HG02623 (cell line): ENCODE measurements at regions not wholly inside any gene's neighbourhood (a gene's known extent, or its start where the extent isn't known, plus 50 kb on each side); places are given as distances from the start of the nearest gene placed in this dataset.
"Not testable (repeated sequence)": the region's sequence is repeated elsewhere in the genome, so short reads cannot be mapped to it uniquely, and the experiment has no call there.

Experiments used
- ATAC-seq: cut with Tn5 transposase; IDR thresholded peaks from one replicate; pipeline ENCODE4 v1.9.1; 2021; ENCODE audit warnings: moderate library complexity; ENCODE audit not compliant: unreplicated experiment

DNA sequence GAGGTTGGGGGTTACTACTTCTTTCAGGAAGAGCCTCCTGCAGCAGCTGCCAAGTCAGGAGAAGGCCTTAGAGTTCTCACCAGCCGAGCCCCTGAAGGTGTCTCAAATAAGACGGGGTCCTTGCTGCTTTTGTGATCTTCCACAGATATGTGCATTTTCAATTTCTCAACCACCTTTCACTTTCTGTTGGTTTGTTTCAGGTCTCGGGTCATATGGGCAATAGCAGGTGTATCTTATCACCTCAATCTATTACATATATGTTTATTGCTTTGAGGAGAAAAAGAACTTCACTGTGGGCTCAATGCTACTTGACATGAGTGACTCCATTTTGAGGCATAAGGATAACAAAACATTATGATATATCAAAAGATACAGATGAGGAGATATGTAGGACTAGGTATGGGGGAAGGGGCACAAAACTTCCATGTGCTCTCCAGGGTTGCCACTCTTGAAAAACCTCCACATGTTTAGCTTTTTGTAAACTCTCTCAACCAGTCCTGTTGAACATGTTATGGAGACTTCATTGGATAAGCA lies 1171.4 kb upstream of the ADGRL2 start:
- peak; percentile 52 for ATAC-seq

DNA sequence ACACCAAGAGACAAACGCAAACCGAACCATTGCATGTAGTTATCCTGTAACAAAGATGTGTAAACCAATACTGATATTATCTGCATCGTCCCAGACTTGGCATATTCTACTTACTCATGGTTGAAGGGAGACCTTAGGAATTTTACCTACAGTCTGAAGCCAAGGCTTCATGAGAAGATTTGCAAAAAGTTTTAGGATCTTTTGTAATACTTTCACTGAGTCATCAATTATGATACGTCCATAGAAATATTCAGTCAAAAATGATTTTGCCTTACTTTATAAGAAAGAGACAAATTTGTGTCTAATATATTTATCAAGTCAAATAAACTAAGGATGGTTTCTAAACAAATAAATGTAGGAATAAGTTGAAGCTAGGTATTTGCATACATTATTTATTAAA lies 1176.1 kb upstream of the ADGRL2 start:
- ATAC-seq = no peak

DNA sequence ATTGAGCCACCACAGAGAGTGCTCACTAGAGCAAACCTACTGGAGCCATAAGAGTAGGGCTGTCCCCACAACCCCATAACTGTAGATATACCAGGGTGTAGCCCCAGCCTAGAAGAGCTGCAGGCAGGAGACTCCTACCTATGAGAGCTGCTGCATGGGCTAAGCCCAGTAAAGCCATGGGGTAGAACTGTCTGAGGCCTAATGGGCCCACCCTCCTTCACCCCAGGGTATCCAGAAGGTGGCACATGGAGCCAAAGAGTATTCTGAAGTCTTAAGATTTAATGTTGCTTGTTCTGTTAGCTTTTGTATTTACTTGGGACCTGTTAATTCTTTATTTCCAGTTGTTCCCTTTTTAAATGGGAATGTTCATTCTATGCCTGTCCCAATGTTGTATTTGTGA lies 1193.7 kb upstream of the ADGRL2 start:
- peak; percentile 52 for ATAC-seq

DNA sequence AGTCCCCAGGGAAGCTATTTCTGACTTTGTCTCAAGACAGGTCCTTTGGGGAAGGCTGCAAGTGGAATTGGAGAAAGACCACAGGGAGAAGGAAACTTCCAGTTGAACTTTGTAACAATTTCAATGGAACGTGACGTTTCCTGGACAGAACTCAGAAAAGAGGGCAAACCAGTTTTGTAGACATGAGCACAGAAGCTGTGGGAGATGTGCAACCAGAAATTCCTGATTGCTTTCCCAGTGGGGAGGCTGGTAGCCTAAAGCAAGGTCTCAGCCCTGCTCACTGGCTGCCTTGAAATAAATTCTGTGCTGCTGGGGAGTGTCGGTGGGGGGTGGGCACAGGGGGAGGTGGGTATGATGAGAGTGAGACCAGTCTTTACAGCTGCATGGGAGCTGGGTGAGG lies 1206.7 kb upstream of the ADGRL2 start:
- no peak for ATAC-seq

DNA sequence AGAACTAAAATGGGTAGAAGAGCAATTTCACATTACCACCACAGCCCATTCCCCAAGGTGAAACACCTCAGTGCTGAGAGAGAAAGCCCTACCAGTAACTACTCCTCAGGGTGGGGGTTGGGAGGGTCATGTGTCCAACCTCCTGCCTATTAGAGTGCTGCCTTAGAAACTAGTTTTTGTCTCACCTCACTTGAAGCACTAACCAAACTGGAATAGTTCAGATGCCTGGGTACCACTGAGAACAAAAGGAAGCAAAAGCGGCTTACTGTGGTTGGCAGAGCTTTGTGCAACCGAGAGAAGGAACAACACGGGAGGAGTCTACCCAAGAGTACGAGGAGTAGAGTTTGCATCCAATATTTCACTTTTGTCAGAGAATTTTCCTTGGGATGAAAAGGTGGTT lies 1207.5 kb upstream of the ADGRL2 start:
- no peak for ATAC-seq

DNA sequence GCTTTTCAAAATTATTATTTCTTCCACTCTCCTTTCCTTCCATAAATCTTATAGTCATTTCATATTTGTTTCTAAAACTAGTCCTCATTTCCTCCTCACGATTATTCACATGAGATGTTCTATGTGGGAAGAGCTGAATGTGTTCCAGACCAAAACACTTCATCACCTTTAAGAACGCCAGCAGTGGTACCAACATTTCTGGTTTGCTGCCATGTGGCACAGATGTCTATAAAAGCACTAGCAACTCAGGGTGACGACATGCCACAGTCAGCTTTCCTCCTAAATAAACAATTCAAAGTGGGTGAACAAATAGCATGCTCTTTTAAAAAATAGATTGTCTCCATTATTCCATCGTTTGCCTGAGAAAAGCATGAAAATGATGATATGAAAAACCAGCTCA lies 1217.8 kb upstream of the ADGRL2 start:
- no peak for ATAC-seq

DNA sequence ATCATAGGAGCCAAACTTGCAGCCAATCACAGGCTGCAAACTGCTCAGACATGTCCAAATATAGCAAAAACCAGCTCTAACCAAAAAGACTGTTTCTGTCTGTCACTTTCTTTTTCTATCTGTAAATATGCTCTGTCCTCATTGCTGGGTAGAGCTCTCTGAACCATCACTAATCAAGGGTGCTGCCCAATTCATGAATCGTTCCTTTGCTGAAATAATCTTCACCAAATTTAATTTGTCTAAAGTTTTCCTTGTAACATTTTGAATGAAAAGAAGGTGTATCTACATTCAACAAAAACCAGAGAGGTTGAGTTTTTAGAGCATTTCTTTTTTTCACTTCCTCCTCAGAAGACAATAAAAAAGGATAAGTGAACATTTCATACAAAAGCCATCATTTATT lies 1221.7 kb upstream of the ADGRL2 start:
- ATAC-seq = no peak

DNA sequence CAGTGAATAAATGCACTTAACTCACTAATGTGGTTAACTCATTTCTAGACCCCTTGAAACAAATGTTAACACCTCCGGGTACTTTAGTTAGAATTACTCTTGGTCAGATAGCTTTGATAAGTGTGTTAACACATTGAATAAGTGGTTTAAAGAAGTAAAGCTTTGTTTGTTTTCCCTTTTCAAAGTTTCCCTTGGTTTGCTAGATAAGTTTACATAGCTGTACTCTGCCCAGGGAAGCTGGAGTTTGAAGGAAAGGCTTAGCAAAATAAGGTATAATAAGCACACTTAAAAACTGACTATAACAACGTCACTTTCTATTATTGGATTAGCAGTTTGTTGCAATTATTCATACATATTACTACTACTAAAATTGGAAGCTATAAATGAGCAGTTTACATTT lies 1233.9 kb upstream of the ADGRL2 start:
- ATAC-seq = no peak

DNA sequence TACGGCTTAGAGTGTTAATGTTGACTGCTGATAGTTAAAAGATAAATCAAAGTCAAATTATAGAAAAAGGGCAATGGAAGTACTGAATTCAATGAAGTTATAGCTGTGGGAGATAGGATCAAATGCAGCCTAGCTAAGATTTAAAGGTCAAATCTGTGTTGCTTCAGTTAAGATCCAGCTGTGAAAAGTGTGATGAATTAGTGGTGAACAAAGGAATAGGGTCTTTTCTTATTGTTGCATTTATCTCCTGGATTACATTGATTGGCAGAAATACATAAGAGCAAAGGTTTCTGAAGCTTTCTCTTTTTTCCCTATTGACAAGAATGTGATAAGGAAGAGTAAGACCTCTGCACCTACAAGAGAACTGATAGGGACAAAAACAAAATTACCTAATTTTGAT lies 1234.6 kb upstream of the ADGRL2 start:
- no peak for ATAC-seq

DNA sequence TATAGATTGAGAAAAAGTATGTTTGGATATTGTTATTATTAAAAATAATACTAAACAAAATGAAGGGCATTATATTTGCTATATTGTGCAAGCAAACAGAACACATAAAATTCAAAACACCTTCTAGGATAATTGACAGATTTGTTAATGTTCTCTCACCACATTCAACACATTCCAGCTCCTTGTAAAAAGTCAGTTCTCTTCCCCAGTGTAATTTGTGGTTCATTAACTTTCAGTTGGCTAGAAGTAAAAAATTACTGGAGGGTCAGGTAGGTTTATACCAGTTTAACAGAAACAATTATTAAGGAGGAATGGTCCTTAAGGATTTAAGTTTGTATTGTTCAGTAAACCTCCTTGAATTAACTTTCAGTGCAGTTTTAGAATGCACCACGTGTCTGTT lies 1235.3 kb upstream of the ADGRL2 start:
- ATAC-seq = no peak

DNA sequence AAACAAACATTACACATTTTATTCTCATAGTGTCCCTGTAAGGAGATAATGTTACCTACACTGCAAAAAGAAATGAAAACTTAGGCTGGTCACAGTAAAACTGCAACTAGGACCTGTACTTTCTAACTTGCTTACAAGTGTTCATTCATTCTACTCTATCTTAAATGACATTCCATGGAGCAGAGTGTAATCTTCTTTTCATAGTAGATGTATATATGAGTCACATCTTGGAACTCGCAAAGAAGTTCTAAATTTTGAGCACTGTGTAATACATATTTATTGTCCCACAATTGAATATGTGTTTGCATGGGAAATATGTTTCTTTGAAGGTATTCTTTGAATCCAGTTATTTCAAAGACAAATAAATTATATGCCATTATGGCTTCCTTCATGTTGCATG lies 1258.5 kb upstream of the ADGRL2 start:
- no peak for ATAC-seq

DNA sequence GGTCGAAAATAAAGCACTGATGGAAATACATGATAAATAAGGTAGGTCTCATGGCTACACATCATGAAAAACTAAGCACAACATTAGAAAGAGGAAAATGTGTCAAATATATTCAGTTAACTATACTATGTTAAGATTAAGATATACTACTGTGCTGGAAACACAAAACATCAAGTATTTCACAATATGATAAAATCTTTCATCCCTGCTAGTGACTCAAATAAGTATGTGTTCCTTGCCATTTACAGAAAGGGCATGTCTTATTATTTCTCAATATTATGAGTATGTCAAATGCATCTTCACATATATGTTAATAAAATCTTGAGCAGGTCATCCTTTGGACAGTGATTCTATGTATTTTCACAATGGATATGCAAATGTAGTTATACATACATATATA lies 1260.1 kb upstream of the ADGRL2 start:
- ATAC-seq = no peak

DNA sequence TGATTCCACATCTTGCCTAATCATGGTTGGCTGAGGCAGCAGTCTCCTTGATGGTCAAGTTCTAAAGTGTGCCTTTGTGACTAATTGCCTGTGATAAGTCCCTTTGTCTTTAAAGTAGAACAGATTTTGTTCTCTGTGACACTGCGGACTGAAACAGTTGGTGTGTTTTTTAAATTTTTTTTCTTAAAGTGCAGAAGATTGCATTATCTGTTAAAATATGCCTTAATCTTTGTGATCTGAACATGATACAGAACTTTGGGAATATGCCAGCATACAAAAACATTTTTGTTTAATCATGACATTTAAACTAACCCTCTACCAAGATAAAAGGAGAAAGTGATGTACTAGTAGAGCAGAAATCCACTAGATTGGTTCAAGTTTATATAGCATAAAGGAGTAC lies 1260.6 kb upstream of the ADGRL2 start:
- no peak for ATAC-seq

DNA sequence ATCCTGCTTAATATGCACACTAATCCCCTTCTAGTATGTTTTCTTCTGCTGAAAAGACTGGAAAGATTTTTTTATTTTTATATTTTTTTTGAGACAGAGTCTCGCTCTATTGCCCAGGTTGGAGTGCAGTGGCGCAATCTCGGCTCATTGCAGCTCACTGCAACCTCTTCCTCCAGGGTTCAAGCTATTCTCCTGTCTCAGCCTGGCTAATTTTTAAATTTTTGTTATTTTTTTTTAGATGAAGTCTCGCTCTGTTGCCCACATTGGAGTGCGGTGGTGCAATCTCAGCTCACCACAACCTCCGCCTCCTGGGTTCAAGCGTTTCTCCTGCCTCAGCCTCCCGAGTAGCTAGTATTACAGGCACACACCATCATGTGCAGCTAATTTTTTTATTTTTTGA lies 1261.4 kb upstream of the ADGRL2 start:
- ATAC-seq = not testable (repeated sequence)

DNA sequence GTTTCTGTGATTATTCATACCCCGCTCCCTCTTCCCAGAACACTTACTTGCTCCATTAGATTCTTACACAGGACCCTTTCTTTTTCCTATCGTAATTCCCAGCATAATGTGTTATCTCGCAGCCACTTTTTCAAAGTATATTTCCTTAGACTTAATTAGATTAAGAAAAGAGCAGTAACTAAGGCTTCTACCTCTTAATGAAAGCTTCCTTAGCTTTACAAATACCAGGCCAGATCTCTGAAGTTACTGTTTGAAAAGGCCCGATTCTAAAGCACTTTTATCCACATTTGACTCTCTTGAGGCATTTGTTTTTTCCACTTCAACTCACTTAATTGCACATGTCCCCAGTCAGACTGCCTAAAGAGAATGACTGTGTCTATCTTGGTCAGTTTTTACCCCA lies 1264.3 kb upstream of the ADGRL2 start:
- ATAC-seq = no peak

DNA sequence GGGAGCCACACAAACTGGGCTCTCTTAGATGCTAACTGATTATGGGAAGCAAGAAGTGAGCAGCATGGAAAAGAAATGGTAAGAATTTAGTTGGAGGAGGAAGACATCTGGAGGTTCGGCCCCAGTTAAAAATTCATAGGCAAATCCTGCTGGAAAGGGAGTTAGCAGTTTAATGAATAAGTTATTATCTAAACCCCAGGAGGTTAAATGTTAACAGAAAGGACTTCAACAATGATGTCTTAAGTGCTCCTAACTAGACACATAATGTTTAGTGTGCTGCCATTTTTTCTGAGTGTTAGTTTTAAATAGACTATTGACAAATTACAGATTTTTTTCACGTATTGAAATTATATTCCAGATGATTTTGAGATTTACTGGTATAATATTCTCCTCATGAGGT lies 1265.3 kb upstream of the ADGRL2 start:
- no peak for ATAC-seq

DNA sequence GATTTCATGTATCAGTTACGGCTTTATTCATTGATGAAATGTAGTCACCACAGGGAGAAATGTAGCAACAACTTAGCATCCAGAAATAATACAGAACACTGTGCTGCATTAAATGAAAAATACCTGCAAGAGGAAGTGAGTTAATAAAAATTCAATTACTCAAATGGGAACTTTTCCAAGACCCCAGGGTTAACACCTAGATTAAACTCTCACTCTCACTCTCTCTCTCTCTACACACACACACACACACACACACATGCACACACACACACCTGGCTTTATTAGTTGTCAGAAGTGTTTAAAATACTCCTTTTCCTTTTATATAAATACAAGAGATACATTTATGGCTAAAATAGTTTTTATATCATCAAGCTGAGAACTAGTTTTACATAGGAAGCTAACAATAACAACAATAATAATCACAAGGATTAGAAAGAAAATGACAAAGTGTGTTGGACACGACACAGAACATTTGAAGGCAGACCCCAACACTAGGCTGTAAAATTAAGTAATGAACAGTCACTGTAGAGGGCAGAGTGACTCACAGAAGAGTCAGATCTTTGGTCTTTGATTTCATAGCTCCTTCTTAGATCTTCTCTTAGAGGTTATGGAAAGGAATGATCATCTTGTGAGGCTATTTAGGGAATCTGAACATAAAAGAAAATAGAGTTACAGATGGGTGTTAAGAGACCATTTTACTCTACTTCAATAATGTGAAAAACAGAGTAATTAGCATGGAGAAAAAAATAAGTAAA lies 1266.0 kb upstream of the ADGRL2 start:
- no peak for ATAC-seq

DNA sequence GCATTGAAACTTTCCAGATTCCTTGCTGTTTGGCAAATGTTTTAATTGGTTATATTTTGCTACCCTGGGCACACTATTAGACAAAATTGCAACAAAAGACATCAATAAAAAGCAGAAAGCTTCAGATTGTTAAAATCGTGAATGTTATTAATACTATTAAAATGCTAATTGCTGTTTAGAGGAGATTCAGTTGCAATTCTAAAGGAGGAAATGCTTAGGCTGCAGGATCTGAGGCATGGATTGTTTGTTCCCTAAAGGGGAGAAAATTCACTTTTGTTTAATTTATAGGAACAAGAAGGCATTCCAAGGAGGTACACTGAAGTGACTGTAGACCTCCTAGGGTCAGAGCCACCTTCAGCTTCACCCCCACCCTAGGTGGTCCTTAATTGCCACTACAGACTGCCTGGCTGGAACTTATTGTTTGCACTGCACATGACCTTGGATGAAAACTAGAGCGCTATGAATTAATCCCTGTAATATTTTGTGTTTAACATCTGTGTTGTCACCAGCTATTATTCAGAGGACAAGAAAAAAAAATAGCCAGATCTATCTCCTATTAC lies 1266.9 kb upstream of the ADGRL2 start:
- no peak for ATAC-seq

DNA sequence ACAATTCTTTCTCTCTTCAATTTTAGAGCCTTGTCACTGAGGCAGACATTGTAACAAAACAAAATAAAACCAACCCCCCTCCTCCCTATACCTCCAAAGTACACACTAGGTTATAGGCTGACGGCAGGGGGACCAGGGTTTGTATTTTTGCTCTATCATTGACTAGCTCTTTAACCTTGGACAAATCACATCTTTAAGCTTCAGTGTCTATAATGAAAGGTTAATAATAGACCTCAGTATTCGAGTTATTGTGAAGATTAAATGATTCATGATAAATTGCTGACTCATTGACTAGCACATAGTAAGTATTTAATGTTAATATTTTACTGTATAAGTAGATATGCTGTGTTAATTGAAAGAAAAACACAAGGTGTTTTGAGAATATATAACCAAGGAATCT lies 1267.6 kb upstream of the ADGRL2 start:
- ATAC-seq = no peak

DNA sequence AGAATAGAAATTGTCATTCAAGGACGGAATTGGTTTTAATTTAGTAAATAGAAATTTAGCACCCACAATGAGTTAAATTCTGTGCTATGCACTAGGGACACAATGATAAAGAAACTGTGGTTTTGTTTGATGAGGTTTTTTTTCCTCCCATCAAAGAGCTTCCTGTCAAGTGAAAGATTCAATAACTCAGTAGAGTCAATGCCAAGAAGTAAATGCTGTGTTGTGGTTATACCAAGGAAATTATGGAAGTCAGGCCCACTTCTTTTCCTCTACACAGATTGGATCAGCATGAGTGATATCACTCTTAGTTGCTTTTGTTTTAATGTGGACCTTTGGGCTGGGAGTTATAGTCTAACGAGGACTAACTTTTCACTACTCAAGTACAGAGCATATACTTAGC lies 1269.6 kb upstream of the ADGRL2 start:
- no peak for ATAC-seq

DNA sequence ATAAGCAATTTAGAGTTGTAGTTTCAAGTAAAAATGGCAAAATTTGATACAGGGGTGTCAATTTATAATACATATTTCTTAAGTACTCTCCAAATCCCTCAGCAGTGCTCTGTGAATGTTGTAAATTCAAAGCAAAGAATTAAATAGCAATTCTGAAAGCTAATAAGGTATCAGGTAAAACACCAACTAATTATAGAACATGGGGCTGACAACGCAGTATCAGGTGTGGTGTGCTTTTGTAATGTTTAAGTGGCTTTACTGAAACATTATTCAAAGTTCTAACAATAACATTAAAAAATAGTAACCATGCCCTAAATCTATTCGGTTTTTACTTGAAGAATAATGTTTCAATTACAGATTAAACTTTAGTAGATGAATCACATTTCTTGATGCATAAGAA lies 1271.2 kb upstream of the ADGRL2 start:
- ATAC-seq = no peak

DNA sequence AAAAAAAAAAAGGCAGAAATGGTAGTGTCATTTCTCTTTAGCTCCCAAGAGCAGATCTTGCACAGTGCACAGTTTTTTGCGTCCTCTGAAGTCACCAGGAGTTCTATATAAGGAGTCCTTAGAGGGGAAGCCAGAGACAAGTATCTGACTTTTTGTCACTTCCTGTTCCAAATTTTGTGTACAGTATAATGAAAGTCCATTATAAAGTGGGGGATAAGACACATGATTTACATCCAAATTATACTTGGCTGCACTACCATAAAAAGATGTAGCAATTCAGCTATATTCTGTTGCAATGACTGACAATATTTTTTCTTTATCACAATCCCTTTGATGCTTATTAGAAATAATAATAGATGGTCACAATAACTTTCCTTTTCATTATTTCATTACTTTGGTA lies 1276.9 kb upstream of the ADGRL2 start:
- no peak for ATAC-seq

DNA sequence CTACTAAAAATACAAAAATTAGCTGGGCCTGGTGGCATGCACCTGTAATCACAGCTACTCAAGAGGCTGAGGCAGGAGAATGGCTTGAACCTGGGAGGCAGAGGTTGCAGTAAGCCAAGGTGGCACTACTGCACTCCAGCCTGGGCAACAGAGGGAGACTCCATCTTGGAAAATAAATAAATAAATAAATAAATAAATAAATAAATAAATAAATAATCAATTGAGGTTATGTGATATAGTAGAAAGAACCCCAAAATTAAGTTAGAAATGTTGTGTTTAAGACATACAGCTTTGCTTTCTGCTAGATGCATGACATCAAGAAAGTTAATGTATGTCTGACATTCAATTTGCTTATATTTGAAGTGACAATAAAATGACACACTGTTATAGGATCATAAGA lies 1277.7 kb upstream of the ADGRL2 start:
- not testable (repeated sequence) for ATAC-seq
